K562 (cell line): ENCODE measurements at regions not wholly inside any gene's neighbourhood (a gene's known extent, or its start where the extent isn't known, plus 50 kb on each side); places are given as distances from the start of the nearest gene placed in this dataset.

Experiments used
- BDP1 ChIP-seq: IDR thresholded peaks from 3 replicates; pipeline ENCODE4 v1.6.1; 2011; ENCODE audit not compliant: insufficient read length, insufficient read depth
- CTCF ChIP-seq, 3 experiments: IDR thresholded peaks in 2 of 3; conservative IDR thresholded peaks in 1 of 3; 2 replicates each; pipeline ENCODE4 v1.5.1; 2011 to 2012; ENCODE audit warnings: low read length in 3 of 3, mild to moderate bottlenecking in 3 of 3, control low read depth in 2 of 3, improper control_type of control experiment in 1 of 3, inconsistent platforms in 1 of 3, low read depth in 1 of 3, mixed read lengths in 1 of 3, moderate library complexity in 1 of 3; ENCODE audit not compliant: insufficient read depth in 2 of 3
- KAT7 ChIP-seq: sonication (generic); formaldehyde crosslinking; IDR thresholded peaks from 2 replicates; pipeline ENCODE4 v1.8.0; 2022; ENCODE audit warnings: missing genetic modification reagents, mild to moderate bottlenecking, borderline replicate concordance
- NFATC3 ChIP-seq: fragments of 450-650 bp; IDR thresholded peaks from 2 replicates; pipeline ENCODE4 v1.6.1; 2017; ENCODE audit warnings: mild to moderate bottlenecking
- NFYB ChIP-seq: IDR thresholded peaks from 2 replicates; pipeline ENCODE4 v1.6.1; 2011; ENCODE audit warnings: mild to moderate bottlenecking, moderate library complexity; ENCODE audit not compliant: insufficient read length; ENCODE audit errors: extremely low read depth
- NRF1 ChIP-seq, 2 experiments: fragments of 450-650 bp; IDR thresholded peaks in 1 of 2; conservative IDR thresholded peaks in 1 of 2; 2 replicates each; pipeline ENCODE4 v1.6.1; 2014; ENCODE audit warnings: mild to moderate bottlenecking in 2 of 2
- PHF8 ChIP-seq: fragments of 200-600 bp; sonication (generic); IDR thresholded peaks from 2 replicates; pipeline ENCODE4 v1.6.1; 2012; ENCODE audit warnings: mixed run types, mild to moderate bottlenecking, inconsistent platforms, low read length, moderate library complexity, borderline replicate concordance
- STAT5B ChIP-seq: fragments of 250-450 bp; sonication (Bioruptor Pico); IDR thresholded peaks from 2 replicates; pipeline ENCODE4 v1.8.0; 2021; ENCODE audit warnings: mild to moderate bottlenecking, inconsistent platforms
- TCF7L2 ChIP-seq: fragments of 150-350 bp; IDR thresholded peaks from 2 replicates; pipeline ENCODE4 v1.6.1; 2016; ENCODE audit warnings: low read depth, mild to moderate bottlenecking, low read length, moderate library complexity

GRCh38 chr2:5854797-5855196 is 162.6 kb downstream of the SOX11 start:
- no peak for TF ChIP-seq NFYB
- TF ChIP-seq NRF1 (conservative IDR thresholded peaks at IDR 0.05 in 1 of 2, IDR thresholded peaks at IDR 0.05 in 1 of 2), result no peak
- no peak for TF ChIP-seq BDP1
- no peak for TF ChIP-seq PHF8
- no peak for TF ChIP-seq CTCF (IDR thresholded peaks at IDR 0.05 in 2 of 3, conservative IDR thresholded peaks at IDR 0.05 in 1 of 3; ENCODE audit: insufficient read depth in 2 of 3, low read depth in 1 of 3, low read length in 3 of 3)
- no peak for TF ChIP-seq KAT7 (CRISPR knock-in tag)
- TF ChIP-seq TCF7L2, result no peak
- TF ChIP-seq NFATC3, result no peak
- no peak for TF ChIP-seq STAT5B (CRISPR knock-in tag)
